Natural killer cell (primary cell): ENCODE measurements at regions not wholly inside any gene's neighbourhood (a gene's known extent, or its start where the extent isn't known, plus 50 kb on each side); places are given as distances from the start of the nearest gene placed in this dataset.

Experiments used
- ATAC-seq, 3 donors: fragments of 150-1000 bp in 2 of 3; fragments of 200-7000 bp in 1 of 3; cut with Tn5 transposase; 1 replicate in 1 of 3; 2 replicates in 2 of 3; pipeline ENCODE4 v1.10.0; 2021; ENCODE audit warnings: mild to moderate bottlenecking in 2 of 3, moderate library complexity in 2 of 3
- DNase-seq, 2 donors: peaks; one replicate each; pipeline versions ENCODE4 v3.0.0 to v3.0.0-alpha.2; 2013 to 2021; ENCODE audit warnings: mixed read lengths in 1 of 2
- H3K27ac ChIP-seq: one replicate; pipeline ENCODE4 v1.5.1; 2013; ENCODE audit warnings: mild to moderate bottlenecking, low read length
- H3K27me3 ChIP-seq: one replicate; pipeline ENCODE4 v1.6.1; 2013; ENCODE audit warnings: low read length; ENCODE audit not compliant: control insufficient read depth, insufficient read depth
- H3K36me3 ChIP-seq: one replicate; pipeline ENCODE4 v1.6.1; 2013; ENCODE audit warnings: low read length; ENCODE audit not compliant: control insufficient read depth, insufficient read depth
- H3K4me1 ChIP-seq: one replicate; pipeline ENCODE4 v1.6.1; 2013; ENCODE audit warnings: low read length; ENCODE audit not compliant: control insufficient read depth, insufficient read depth
- H3K4me3 ChIP-seq: one replicate; pipeline ENCODE4 v1.5.1; 2013; ENCODE audit warnings: low read length
- H3K9me3 ChIP-seq: one replicate; pipeline ENCODE4 v1.6.1; 2013; ENCODE audit warnings: low read length; ENCODE audit not compliant: control insufficient read depth, insufficient read depth
- H3K27ac Mint-ChIP-seq, 2 donors: one replicate each; pipeline ENCODE4 v1.8.0; 2022; ENCODE audit warnings: mild to moderate bottlenecking in 2 of 2, mixed read lengths in 2 of 2, moderate library complexity in 1 of 2
- H3K27me3 Mint-ChIP-seq, 2 donors: one replicate each; pipeline ENCODE4 v1.8.0; 2022; ENCODE audit warnings: low read depth in 2 of 2, mixed read lengths in 2 of 2
- H3K36me3 Mint-ChIP-seq: one replicate; pipeline ENCODE4 v1.8.0; 2022; ENCODE audit warnings: mixed read lengths
- H3K4me1 Mint-ChIP-seq, 2 donors: one replicate each; pipeline ENCODE4 v1.8.0; 2022; ENCODE audit warnings: mixed read lengths in 2 of 2
- H3K4me3 Mint-ChIP-seq: one replicate; pipeline ENCODE4 v1.8.0; 2022; ENCODE audit warnings: mild to moderate bottlenecking, moderate library complexity, mixed read lengths
- H3K9me3 Mint-ChIP-seq, 2 donors: one replicate each; pipeline ENCODE4 v1.8.0; 2022; ENCODE audit warnings: mixed read lengths in 2 of 2
- CTCF ChIP-seq: fragments of 200-600 bp; IDR thresholded peaks from one replicate; pipeline ENCODE4 v1.8.0; 2022; ENCODE audit warnings: antibody characterized with exemption
- WGBS: methylation state at CpG from one replicate; pipeline ENCODE4 v1.1.7; 2013; ENCODE audit warnings: missing lambda C conversion rate; ENCODE audit not compliant: insufficient coverage; 5-methylcytosine and 5-hydroxymethylcytosine counted together
- intact Hi-C: fragments of 100-400 bp; cut with micrococcal nuclease; formaldehyde crosslinking; loops from one replicate; pipeline ENCODE4 v1.14.2; 2022

GRCh38 chr3:106232956-106233355 is 364.1 kb upstream of the CBLB start:
- intact Hi-C loops = no loop called here
- Histone ChIP-seq H3K27me3 (no peaks in the 10 kb centered on the region), H3K9me3 (no peaks in the 10 kb centered on the region), H3K4me1 (no peaks in the 10 kb centered on the region), H3K36me3 (no peaks in the 10 kb centered on the region), H3K27ac (no peak overlapping the region), H3K4me3 (no peak overlapping the region)
- no peak overlapping the region for H3K27ac Mint-ChIP-seq
- ATAC-seq = no peak
- H3K9me3 Mint-ChIP-seq = peaks cover 0 to 4% of the 10 kb centered on the region in 2 donors
- H3K4me3 Mint-ChIP-seq = no peak overlapping the region
- H3K36me3 Mint-ChIP-seq = no peaks in the 10 kb centered on the region
- H3K27me3 Mint-ChIP-seq = no peaks in the 10 kb centered on the region
- no peak for DNase-seq
- no peak for TF ChIP-seq CTCF
- H3K4me1 Mint-ChIP-seq = peaks cover 26 to 27% of the 10 kb centered on the region in 2 donors

GRCh38 chr3:106239195-106239697 is 370.4 kb upstream of the CBLB start:
- ATAC-seq (no peak), DNase-seq (no peak)
- no peak for TF ChIP-seq CTCF
- Mint-ChIP-seq H3K36me3 (no peaks in the 10 kb centered on the region), H3K4me3 (no peak overlapping the region), H3K27me3 (no peaks in the 10 kb centered on the region), H3K27ac (no peak overlapping the region), H3K9me3 (peaks cover 0 to 4% of the 10 kb centered on the region in 2 donors), H3K4me1 (no peaks in the 10 kb centered on the region)
- Histone ChIP-seq H3K27me3 (no peaks in the 10 kb centered on the region), H3K27ac (no peak overlapping the region), H3K4me1 (no peaks in the 10 kb centered on the region), H3K36me3 (no peaks in the 10 kb centered on the region), H3K4me3 (no peak overlapping the region), H3K9me3 (no peaks in the 10 kb centered on the region)
- 100% methylated on average over 1 of the region's 2 CpGs for WGBS
- intact Hi-C loops = no loop called here

GRCh38 chr3:106241593-106241992 is 372.8 kb upstream of the CBLB start:
- Histone ChIP-seq H3K36me3 (no peaks in the 10 kb centered on the region), H3K4me3 (no peak overlapping the region), H3K27me3 (no peaks in the 10 kb centered on the region), H3K9me3 (no peaks in the 10 kb centered on the region), H3K4me1 (no peaks in the 10 kb centered on the region), H3K27ac (no peak overlapping the region)
- H3K4me1 Mint-ChIP-seq = no peaks in the 10 kb centered on the region
- 90% methylated on average over 2 of the region's 2 CpGs for WGBS
- ATAC-seq (no peak), DNase-seq (no peak)
- no peak for TF ChIP-seq CTCF
- peaks cover 0 to 2% of the 10 kb centered on the region in 2 donors for H3K9me3 Mint-ChIP-seq
- H3K27me3 Mint-ChIP-seq = no peaks in the 10 kb centered on the region
- intact Hi-C loops = no loop called here
- H3K4me3 Mint-ChIP-seq = no peak overlapping the region
- no peaks in the 10 kb centered on the region for H3K36me3 Mint-ChIP-seq
- H3K27ac Mint-ChIP-seq = no peak overlapping the region

GRCh38 chr3:106242781-106243180 is 374.0 kb upstream of the CBLB start:
- Histone ChIP-seq H3K9me3 (no peaks in the 10 kb centered on the region), H3K27ac (no peak overlapping the region), H3K4me1 (no peaks in the 10 kb centered on the region), H3K27me3 (no peaks in the 10 kb centered on the region), H3K36me3 (no peaks in the 10 kb centered on the region), H3K4me3 (no peak overlapping the region)
- intact Hi-C loops = no loop called here
- no peaks in the 10 kb centered on the region for H3K4me1 Mint-ChIP-seq
- no peaks in the 10 kb centered on the region for H3K9me3 Mint-ChIP-seq
- 89% methylated on average over 3 of the region's 3 CpGs for WGBS
- DNase-seq (no peak), ATAC-seq (no peak)
- H3K4me3 Mint-ChIP-seq = no peak overlapping the region
- H3K36me3 Mint-ChIP-seq = no peaks in the 10 kb centered on the region
- TF ChIP-seq CTCF = no peak
- H3K27ac Mint-ChIP-seq = no peak overlapping the region
- no peaks in the 10 kb centered on the region for H3K27me3 Mint-ChIP-seq
